Immature natural killer cell (primary cell): ENCODE measurements at regions not wholly inside any gene's neighbourhood (a gene's known extent, or its start where the extent isn't known, plus 50 kb on each side); places are given as distances from the start of the nearest gene placed in this dataset.

Source experiments
- DNase-seq, 3 donors: peaks; one replicate each; pipeline ENCODE4 v3.0.0; 2022; ENCODE audit warnings: mixed read lengths in 1 of 3
- H3K27ac Mint-ChIP-seq, 6 donors: one replicate each; pipeline ENCODE4 v1.8.0; 2020; ENCODE audit warnings: mixed read lengths in 6 of 6, mild to moderate bottlenecking in 5 of 6, inconsistent platforms in 4 of 6, moderate library complexity in 3 of 6
- H3K27me3 Mint-ChIP-seq, 3 donors: one replicate each; pipeline ENCODE4 v1.8.0; 2020 to 2021; ENCODE audit warnings: low read depth in 3 of 3, mild to moderate bottlenecking in 3 of 3, mixed read lengths in 3 of 3, moderate library complexity in 3 of 3, inconsistent platforms in 1 of 3
- H3K36me3 Mint-ChIP-seq, 3 donors: one replicate each; pipeline ENCODE4 v1.8.0; 2020; ENCODE audit warnings: mixed read lengths in 3 of 3, inconsistent platforms in 2 of 3, mild to moderate bottlenecking in 2 of 3
- H3K4me1 Mint-ChIP-seq, 2 donors: one replicate each; pipeline ENCODE4 v1.8.0; 2020; ENCODE audit warnings: inconsistent platforms in 2 of 2, mild to moderate bottlenecking in 2 of 2, mixed read lengths in 2 of 2, moderate library complexity in 1 of 2
- H3K4me3 Mint-ChIP-seq, 5 donors: one replicate each; pipeline ENCODE4 v1.8.0; 2020; ENCODE audit warnings: mild to moderate bottlenecking in 5 of 5, mixed read lengths in 5 of 5, inconsistent platforms in 3 of 5, moderate library complexity in 3 of 5
- H3K9me3 Mint-ChIP-seq, 6 donors: one replicate each; pipeline ENCODE4 v1.8.0; 2020; ENCODE audit warnings: mild to moderate bottlenecking in 6 of 6, mixed read lengths in 6 of 6, inconsistent platforms in 4 of 6, moderate library complexity in 3 of 6

GRCh38 chr12:127294651-127295210 lies 972.2 kb upstream of the TMEM132C start:
- Mint-ChIP-seq H3K4me3 (no peak overlapping the region), H3K9me3 (peaks cover 0 to 3% (median 0%) of the 10 kb centered on the region in 6 donors), H3K4me1 (no peaks in the 10 kb centered on the region), H3K27ac (no peak overlapping the region), H3K36me3 (no peaks in the 10 kb centered on the region), H3K27me3 (peaks cover 0 to 2% (median 0%) of the 10 kb centered on the region in 3 donors)
- no peak for DNase-seq

GRCh38 chr12:127295630-127296029 lies 971.3 kb upstream of the TMEM132C start:
- H3K27me3 Mint-ChIP-seq, result no peaks in the 10 kb centered on the region
- no peaks in the 10 kb centered on the region for H3K9me3 Mint-ChIP-seq
- no peak for DNase-seq
- H3K4me3 Mint-ChIP-seq, result no peak overlapping the region
- no peaks in the 10 kb centered on the region for H3K36me3 Mint-ChIP-seq
- no peak overlapping the region for H3K27ac Mint-ChIP-seq
- no peaks in the 10 kb centered on the region for H3K4me1 Mint-ChIP-seq

DNA sequence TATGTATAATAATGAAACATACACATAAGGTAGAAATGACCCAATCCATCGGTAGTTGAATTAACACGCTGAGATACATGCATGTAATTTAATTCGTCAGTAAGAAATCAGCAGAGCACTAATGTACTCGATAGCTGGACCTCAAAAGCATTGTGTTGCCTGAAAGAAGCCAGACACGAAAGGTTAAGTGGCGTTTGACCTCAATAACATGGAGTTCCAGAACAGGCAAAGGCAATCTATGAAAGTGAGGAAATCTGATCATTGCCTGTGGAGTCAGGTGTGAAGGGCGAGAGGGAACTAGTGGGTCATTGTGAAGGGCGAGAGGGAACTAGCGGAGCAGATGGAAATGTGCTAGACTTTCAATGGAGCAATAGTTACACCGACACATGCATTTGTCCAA lies 970.4 kb upstream of the TMEM132C start:
- DNase-seq, result no peak
- Mint-ChIP-seq H3K27ac (no peak overlapping the region), H3K9me3 (no peaks in the 10 kb centered on the region), H3K4me1 (no peaks in the 10 kb centered on the region), H3K36me3 (no peaks in the 10 kb centered on the region), H3K27me3 (no peaks in the 10 kb centered on the region), H3K4me3 (no peak overlapping the region)

DNA sequence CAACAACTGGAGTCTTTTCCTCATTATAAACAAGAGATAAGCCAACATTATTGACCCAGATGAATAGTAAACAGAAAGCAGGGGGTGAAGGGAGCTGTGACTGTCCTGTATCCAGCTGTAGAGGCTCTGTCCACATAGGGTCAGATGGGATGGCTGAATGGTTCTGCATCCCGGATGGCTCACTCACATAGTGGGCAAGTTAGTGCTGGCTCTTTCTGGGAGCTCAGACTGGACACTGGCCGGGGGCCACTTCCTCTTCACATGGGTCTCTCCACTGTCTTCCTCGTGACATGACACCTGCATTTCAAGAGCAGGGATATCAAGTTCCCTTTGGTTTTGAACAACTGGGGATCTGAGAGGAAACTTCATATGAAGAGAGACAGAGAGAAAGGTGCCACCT lies 969.6 kb upstream of the TMEM132C start:
- DNase-seq, result no peak
- no peaks in the 10 kb centered on the region for H3K4me1 Mint-ChIP-seq
- H3K4me3 Mint-ChIP-seq, result no peak overlapping the region
- H3K27me3 Mint-ChIP-seq, result no peaks in the 10 kb centered on the region
- H3K27ac Mint-ChIP-seq, result no peak overlapping the region
- no peaks in the 10 kb centered on the region for H3K36me3 Mint-ChIP-seq
- H3K9me3 Mint-ChIP-seq, result no peaks in the 10 kb centered on the region

- Mint-ChIP-seq H3K27me3 (no peaks in the 10 kb centered on the region), H3K36me3 (no peaks in the 10 kb centered on the region), H3K4me3 (no peak overlapping the region), H3K27ac (no peak overlapping the region), H3K4me1 (no peaks in the 10 kb centered on the region), H3K9me3 (peaks cover 0 to 2% (median 0%) of the 10 kb centered on the region in 6 donors)
- no peak for DNase-seq
Measured at GRCh38 chr12:127300075-127300474, 966.9 kb upstream of the TMEM132C start.

DNA sequence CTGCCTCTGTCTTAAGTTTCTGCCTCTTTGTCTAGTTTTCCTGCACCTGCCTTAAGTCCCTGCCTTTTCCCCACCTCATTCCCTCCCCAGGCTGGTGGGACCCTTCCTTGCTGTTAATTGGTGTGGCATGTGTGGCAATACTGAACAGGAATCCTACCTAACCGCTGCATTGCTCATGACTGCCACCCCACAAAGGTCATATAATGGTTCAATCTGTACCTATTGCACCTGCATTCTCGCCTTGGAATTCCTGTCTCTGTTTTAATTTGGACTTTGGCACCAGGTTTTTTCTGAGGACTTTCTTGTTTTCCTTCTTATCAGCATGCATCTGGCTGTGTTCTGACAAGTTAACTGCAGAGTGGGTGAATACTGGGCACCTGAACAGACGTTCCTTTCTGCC lies 966.2 kb upstream of the TMEM132C start:
- Mint-ChIP-seq H3K4me3 (no peak overlapping the region), H3K27me3 (no peaks in the 10 kb centered on the region), H3K4me1 (no peaks in the 10 kb centered on the region), H3K36me3 (no peaks in the 10 kb centered on the region), H3K9me3 (peaks cover 0 to 2% (median 0%) of the 10 kb centered on the region in 6 donors), H3K27ac (no peak overlapping the region)
- DNase-seq, result no peak

GRCh38 chr12:127301876-127302275 lies 965.1 kb upstream of the TMEM132C start:
- H3K36me3 Mint-ChIP-seq, result no peaks in the 10 kb centered on the region
- H3K27ac Mint-ChIP-seq, result no peak overlapping the region
- H3K27me3 Mint-ChIP-seq, result peaks cover 0 to 2% (median 0%) of the 10 kb centered on the region in 3 donors
- H3K4me3 Mint-ChIP-seq, result no peak overlapping the region
- H3K4me1 Mint-ChIP-seq, result no peaks in the 10 kb centered on the region
- no peak for DNase-seq
- peaks cover 0 to 4% (median 0%) of the 10 kb centered on the region in 6 donors for H3K9me3 Mint-ChIP-seq

DNA sequence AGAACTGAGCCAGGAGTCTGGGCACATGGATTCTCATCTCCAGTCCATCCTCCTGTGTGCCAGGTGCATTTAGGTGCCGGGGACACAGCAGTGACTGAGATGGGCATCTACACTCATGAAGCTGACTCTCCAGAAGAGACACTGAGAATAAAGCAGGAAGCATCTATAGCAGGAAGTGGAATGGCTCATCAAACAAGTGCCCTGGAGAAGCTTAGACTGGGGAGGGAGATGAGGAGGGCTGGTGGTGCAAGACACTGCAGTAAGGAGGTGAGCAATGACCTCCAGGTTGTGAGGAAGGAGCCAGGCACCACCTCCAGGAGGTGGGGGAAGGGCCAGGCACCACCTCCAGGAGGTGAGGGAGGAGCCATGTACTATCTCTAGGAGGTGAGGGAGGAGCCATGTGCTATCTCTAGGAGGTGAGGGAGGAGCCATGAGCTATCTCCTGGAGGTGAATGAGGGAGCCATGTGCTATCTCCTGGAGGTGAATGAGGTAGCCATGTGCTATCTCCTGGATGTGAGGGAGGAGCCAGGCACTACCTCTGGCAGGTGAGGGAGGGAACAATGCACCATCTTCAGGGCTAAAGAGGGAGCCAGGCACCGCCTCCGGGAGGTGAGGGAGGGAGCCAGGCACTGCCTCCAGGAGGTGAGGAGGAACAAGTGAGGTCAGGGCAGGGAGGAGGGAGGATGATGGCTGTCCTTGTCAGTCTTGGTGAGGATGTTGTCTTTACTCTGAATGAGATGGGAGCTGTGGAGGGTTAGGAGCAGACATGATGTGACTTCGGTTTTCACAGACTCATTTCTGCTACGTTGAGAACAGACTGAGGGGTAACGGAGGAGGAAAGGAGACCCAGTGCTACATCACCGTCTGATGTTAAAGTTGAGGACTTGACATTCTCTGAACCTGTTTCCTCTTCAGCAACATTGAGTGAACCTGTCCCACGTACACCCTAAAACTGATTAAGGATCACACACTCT lies 961.9 kb upstream of the TMEM132C start:
- no peaks in the 10 kb centered on the region for H3K36me3 Mint-ChIP-seq
- peaks cover 0 to 4% (median 2%) of the 10 kb centered on the region in 3 donors for H3K27me3 Mint-ChIP-seq
- H3K4me1 Mint-ChIP-seq, result peaks cover 0 to under 1% of the 10 kb centered on the region in 2 donors
- H3K9me3 Mint-ChIP-seq, result peaks cover 0 to 8% (median 0%) of the 10 kb centered on the region in 6 donors
- H3K4me3 Mint-ChIP-seq, result no peak overlapping the region
- H3K27ac Mint-ChIP-seq, result no peak overlapping the region
- DNase-seq, result no peak

DNA sequence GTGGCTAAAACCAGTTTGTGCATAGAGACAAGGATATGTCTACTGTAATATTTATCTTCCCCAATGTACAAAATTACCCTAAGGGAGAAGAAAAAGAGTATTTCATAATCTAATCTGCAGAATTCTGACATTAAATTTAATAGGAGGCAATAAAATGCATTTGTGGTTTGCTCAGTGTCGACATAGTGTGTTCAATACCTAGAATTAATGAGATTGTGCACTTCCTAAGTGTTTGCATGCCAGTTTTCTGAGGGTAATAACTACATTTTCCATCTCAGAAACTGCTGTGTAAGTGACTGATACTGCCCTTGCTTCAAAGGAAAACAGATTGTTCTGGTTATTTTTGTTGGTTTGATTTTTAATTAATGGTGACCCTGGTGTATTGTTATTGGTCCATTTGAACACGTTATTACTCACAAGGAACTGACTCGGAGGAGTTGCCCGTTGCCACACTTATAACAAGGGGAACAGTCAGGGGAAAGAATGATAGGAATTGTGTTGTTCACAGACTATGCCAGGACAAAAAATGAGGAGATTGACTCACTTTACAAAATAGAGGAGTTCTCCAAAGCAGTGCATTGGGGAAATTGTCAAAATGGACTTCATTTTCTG lies 960.3 kb upstream of the TMEM132C start:
- H3K4me1 Mint-ChIP-seq, result peaks cover 4 to 6% of the 10 kb centered on the region in 2 donors
- no peak overlapping the region for H3K4me3 Mint-ChIP-seq
- no peak overlapping the region for H3K27ac Mint-ChIP-seq
- DNase-seq, result no peak
- H3K27me3 Mint-ChIP-seq, result peaks cover 0 to 5% (median 4%) of the 10 kb centered on the region in 3 donors
- H3K9me3 Mint-ChIP-seq, result peaks cover 0 to 13% (median 0%) of the 10 kb centered on the region in 6 donors
- no peaks in the 10 kb centered on the region for H3K36me3 Mint-ChIP-seq

DNA sequence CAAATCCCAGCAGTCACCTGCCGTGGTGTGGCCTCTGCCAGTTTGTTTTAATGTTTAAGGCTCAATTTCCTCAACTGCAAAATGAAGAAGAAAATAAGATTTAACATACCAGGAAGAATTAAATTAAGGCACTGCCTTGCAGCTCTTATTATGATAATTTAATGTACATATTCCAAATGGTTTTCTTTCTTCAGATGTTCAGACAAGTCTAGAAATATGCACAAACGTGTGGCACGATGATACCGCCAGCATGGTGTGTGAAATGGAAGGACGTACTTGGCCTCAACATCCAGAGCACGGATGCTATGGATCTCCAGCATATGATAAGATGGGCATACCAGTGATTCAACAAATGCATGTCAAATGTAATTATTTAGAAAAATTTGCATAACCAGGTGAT lies 959.4 kb upstream of the TMEM132C start:
- DNase-seq, result no peak
- Mint-ChIP-seq H3K4me3 (no peak overlapping the region), H3K27ac (no peak overlapping the region), H3K27me3 (peaks cover 0 to 5% (median 4%) of the 10 kb centered on the region in 3 donors), H3K4me1 (peaks cover 4 to 6% of the 10 kb centered on the region in 2 donors), H3K36me3 (no peaks in the 10 kb centered on the region), H3K9me3 (peaks cover 0 to 13% (median 0%) of the 10 kb centered on the region in 6 donors)

GRCh38 chr12:127308148-127308547 lies 958.8 kb upstream of the TMEM132C start:
- Mint-ChIP-seq H3K27ac (no peak overlapping the region), H3K36me3 (no peaks in the 10 kb centered on the region), H3K27me3 (peaks cover 0 to 5% (median 4%) of the 10 kb centered on the region in 3 donors), H3K9me3 (peaks cover 0 to 13% (median 0%) of the 10 kb centered on the region in 6 donors), H3K4me1 (peaks cover 4 to 6% of the 10 kb centered on the region in 2 donors), H3K4me3 (no peak overlapping the region)
- DNase-seq, result no peak

- Mint-ChIP-seq H3K27ac (no peak overlapping the region), H3K4me3 (no peak overlapping the region), H3K36me3 (no peaks in the 10 kb centered on the region), H3K4me1 (peaks cover 4 to 6% of the 10 kb centered on the region in 2 donors), H3K27me3 (peaks cover 0 to 5% (median 4%) of the 10 kb centered on the region in 3 donors), H3K9me3 (peaks cover 0 to 11% (median 2%) of the 10 kb centered on the region in 6 donors)
- no peak for DNase-seq
Measured at GRCh38 chr12:127310548-127310947, 956.4 kb upstream of the TMEM132C start.

DNA sequence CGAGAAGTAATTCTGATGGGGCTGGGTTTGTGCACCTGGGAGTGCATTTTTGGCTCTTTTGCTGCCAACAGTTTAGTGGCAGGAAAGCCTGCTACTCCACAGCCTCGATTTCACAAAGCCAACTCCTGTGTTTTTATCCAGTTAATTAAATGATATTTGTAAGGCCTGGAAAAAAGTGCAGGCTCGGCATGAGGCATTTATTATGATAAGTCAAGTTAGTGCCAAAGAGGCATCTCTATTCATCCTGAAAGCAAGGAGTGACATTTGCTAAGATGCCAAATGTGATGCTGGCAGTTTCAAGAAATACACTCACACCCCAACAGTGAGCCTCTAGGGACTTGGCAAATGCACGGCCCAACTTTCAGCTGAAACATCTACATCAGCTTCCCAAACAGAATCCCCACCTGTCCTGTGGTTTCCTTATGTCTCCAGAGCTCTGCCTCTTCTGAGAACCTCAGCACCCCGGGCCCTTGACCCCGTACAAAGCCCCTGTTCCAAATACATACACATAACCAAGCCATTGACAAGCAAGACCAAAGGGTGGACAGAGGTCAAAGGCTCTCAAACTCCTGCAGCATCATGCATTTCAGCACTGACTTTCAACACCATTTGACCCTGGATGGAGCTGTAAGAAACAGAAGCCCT lies 955.1 kb upstream of the TMEM132C start:
- Mint-ChIP-seq H3K36me3 (no peaks in the 10 kb centered on the region), H3K9me3 (peaks cover 0 to 9% (median 2%) of the 10 kb centered on the region in 6 donors), H3K27ac (no peak overlapping the region), H3K27me3 (peaks cover 0 to 4% (median 3%) of the 10 kb centered on the region in 3 donors), H3K4me1 (peaks cover 4 to 6% of the 10 kb centered on the region in 2 donors), H3K4me3 (no peak overlapping the region)
- no peak for DNase-seq
